Stimulated activated CD8-positive, alpha-beta memory T cell treated with anti-CD3 and anti-CD28 coated beads, Interleukin-15, amount 100 ng/mL, for 48 hours (primary cell): ENCODE measurements at regions not wholly inside any gene's neighbourhood (a gene's known extent, or its start where the extent isn't known, plus 50 kb on each side); places are given as distances from the start of the nearest gene placed in this dataset.

ENCODE experiments used
- DNase-seq, 2 donors: peaks; one replicate each; pipeline ENCODE4 v3.0.0-alpha.2; 2020; ENCODE audit warnings: low read depth in 2 of 2

DNA sequence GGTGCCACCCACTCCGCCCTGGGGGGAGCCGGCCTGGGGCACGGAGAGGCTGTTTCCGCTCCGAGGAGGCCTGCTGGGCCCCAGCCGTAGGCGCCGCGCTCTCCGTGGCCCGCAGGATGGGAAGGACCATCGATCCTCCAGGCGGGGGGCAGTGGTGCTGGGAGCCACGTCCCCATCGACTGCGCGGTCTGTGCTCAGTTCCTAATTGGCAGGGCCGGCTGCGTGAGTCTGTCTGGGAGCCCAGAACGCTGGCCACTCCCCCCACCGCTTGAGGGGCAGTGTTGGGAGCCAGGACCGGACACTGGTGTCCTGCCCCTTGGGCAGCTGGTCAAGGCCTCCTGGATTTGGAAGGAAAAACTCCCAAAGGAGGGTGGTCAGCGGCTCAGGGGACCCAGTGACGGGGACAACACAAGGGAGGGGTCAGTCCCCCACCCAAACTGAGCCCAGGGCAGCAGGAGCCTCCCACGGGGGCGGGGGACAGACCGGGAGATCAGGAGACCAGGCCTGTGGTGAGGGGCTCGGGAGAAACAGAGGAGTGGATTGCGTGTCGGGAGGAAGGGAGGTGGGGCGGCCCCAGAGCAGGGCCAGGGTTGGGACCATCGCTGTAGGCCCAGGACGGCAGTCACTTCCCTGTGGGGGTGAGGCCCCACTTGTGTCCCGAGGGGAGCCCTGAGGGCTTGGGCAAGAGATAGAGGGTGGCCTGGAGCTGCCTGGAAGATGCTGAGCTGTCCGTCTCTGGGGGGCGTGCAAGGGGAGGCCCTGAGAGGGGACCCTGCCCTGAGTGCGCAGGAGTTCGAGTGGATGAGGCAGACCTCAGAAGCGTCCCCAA, 89.0 kb downstream of the UNCX start:
- no peak for DNase-seq

DNA sequence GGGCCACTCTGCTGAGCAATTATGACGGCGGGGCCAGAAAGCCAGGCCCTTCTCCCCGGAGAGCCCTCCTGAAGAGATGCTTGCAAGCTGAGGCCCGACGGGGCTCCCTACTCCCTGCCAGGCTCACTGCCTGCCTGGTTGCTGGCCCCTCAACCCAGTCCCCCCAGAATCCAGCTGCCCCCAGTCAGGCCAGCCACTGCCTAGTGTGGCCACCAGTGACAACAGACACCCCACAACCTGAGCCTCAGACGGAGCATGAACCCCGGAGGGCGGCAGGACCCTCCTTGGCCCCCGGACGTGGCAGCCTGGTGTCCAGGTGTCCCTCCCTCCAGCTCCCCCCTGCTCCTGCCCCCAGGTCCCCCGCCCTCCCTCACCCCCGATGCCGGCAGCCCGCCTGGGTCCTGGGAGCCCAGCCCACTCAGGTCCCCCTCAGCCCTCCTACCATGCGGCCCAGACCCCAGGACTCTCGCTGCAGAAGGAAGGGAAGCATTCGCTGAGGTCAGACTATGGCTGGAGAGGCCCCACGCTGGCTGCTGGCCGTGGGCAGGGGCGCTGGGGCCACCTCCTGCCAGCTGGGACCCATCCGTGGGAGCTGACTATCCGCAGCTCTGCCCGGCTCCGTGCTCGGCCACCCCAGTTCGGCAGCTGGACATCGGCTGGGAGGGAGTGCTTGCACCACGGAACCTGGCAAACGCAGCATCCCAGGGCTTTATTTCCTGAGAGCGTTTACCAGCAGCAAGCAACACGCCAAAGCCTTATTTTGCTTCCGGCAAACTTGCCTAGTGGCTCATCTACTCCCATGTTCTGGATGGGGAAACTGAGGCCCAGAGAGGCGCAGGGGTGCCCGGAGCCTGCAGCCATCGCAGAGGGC, 89.8 kb downstream of the UNCX start:
- DNase-seq = no peak

- DNase-seq = no peak
Measured at GRCh38 chr7:1323178-1324027, 90.7 kb downstream of the UNCX start.

- no peak for DNase-seq
Measured at GRCh38 chr7:1324028-1324900, 91.6 kb downstream of the UNCX start.

GRCh38 chr7:1325246-1325645, 92.6 kb downstream of the UNCX start:
- DNase-seq = no peak

GRCh38 chr7:1325646-1326510, 93.2 kb downstream of the UNCX start:
- no peak for DNase-seq

- no peak for DNase-seq
Measured at GRCh38 chr7:1326511-1326785, 93.8 kb downstream of the UNCX start.

GRCh38 chr7:1329261-1329660, 96.6 kb downstream of the UNCX start:
- DNase-seq = no peak

DNA sequence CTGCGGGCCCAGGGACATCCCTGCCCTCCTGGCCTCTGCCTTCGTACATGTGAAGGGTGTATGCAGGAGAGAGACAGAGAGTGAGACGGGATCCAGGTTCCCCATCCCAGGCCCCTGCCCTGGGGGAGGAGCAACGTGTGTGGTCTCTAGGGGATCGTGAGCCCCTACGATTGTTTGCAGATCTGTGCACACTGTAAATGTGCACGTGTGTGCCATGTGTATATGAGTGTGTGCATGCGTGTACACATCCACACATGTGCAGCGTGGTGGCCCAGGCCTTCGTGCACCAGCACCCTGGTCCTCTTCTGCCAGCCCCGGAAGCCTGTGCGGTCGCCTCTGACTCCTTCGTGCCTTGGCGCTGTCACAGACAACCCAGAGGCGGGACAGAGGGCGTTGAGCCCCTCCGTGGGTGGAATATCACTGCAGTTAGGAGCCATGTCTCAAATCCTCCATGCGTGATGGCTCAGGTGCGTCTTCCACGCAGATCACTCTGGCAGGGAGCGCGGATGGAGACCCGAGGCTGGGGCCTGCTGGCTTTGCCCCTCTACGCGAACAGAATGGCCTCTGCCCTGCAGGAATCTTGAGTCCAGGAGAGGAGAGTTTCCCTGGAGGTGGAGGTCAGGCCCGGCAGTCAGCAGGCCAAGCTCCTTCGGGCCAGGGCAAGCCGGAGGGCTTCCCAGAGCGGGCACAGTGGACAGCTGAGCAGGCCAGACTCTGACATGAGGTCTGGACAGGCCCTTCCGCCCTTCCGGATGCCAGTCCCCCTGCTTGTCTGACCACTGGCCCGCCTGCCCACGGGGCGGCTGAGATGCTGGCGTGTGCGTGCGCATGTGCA, 97.5 kb downstream of the UNCX start:
- DNase-seq = no peak

- no peak for DNase-seq
Measured at GRCh38 chr7:1330801-1331425, 98.2 kb downstream of the UNCX start.

GRCh38 chr7:1331561-1332467, 99.1 kb downstream of the UNCX start:
- DNase-seq = no peak

- DNase-seq = no peak
Measured at GRCh38 chr7:1336509-1336908, 103.8 kb downstream of the UNCX start.

GRCh38 chr7:1339611-1340010, 106.9 kb downstream of the UNCX start:
- DNase-seq = no peak

DNA sequence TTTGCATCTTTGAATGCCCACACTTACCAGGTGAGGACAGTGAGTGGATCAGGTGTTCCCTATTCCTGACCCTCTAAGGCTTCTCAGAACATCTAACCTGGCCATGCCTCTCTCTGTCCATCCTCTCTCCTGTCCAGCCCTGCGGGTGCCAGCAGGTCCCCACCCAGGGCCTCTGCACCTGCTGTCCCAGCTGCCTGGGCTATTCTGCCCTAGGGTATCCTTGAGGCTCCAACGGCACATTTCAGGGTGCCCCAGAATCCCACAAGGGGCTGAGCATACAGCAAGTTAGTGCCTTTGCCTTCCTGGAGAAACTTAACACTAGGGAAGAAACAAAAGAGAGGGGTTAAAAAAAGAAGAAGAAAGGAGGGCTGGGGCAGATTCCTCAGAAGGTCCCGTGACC, 107.4 kb downstream of the UNCX start:
- DNase-seq = no peak

- no peak for DNase-seq
Measured at GRCh38 chr7:1340461-1341360, 108.0 kb downstream of the UNCX start.

DNA sequence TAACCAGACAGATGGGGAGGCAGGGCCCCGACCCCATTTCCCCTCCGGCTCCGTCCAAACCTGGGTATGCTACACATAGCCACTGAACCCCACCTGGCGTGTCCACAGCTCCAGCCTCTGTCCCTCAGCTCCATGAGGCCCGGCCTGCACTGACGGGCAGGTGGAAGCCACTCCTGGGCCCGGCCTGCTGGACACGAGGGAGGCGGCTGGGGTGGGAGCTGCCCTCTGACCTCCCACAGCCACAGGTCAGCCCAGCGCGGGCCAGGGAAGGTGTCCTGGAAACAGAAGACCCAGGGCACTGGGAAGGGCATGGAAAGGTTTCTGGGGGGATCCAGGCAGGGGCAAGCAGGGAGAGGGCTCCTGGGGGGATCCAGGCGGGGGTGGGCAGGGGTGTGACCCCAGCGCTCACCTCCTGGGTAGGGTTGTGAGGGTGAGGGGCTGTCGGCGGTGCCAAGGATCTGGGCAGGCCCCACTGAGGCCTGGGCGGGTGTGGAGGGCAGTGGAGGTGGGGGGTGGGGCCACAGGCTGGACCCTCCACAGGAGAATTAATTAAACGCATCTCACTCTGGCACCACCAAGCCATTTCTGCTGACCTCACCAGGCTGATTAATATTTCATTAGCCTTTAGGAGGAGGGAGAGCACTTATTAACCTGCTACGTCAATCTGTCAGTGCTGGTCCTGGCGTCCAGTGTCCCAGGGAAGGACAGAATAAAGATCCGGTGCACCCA, 108.9 kb downstream of the UNCX start:
- DNase-seq = no peak
